HEK293 (cell line): ENCODE measurements at regions not wholly inside any gene's neighbourhood (a gene's known extent, or its start where the extent isn't known, plus 50 kb on each side); places are given as distances from the start of the nearest gene placed in this dataset.

ENCODE experiments used
- CTCF ChIA-PET: fragments of 350-600 bp; formaldehyde crosslinking; extraction: SDS; loops from one replicate; lab custom pipeline; 2021; ENCODE audit warnings: antibody characterized with exemption; lab: Yijun Ruan, JAX
- POLR2A ChIA-PET: fragments of 300-600 bp; formaldehyde crosslinking; extraction: SDS; loops from one replicate; lab custom pipeline; 2020; ENCODE audit warnings: antibody characterized with exemption, inconsistent platforms; lab: Yijun Ruan, JAX
- H3K27ac ChIP-seq: fragments of 200-500 bp; sonication (Bioruptor generic); 2 replicates; pipeline ENCODE4 v1.5.1; 2014; ENCODE audit warnings: low read depth, low read length, control low read depth, inconsistent platforms; ENCODE audit errors: extremely low read depth
- H3K36me3 ChIP-seq, 2 experiments: fragments of 200-500 bp in 1 of 2; sonication (Bioruptor generic) in 1 of 2; 1 replicate in 1 of 2; 2 replicates in 1 of 2; pipeline ENCODE4 v1.5.1; 2014 to 2017; ENCODE audit warnings: inconsistent platforms in 2 of 2, low read length in 2 of 2; ENCODE audit not compliant: control insufficient read depth in 2 of 2, insufficient read depth in 1 of 2
- H3K4me1 ChIP-seq: fragments of 200-500 bp; sonication (Bioruptor generic); 2 replicates; pipeline ENCODE4 v1.5.1; 2014; ENCODE audit warnings: mild to moderate bottlenecking, low read length, inconsistent platforms; ENCODE audit not compliant: control insufficient read depth, insufficient read depth
- H3K4me3 ChIP-seq: 2 replicates; pipeline ENCODE4 v1.5.1; 2011; ENCODE audit warnings: low read depth, mild to moderate bottlenecking, control low read depth, low read length, moderate library complexity
- H3K9me3 ChIP-seq: fragments of 200-500 bp; sonication (Bioruptor generic); 2 replicates; pipeline ENCODE4 v1.5.1; 2014; ENCODE audit warnings: low read depth, low read length, inconsistent platforms; ENCODE audit not compliant: control insufficient read depth, insufficient read depth
- BCL11A ChIP-seq: fragments of 450-650 bp; formaldehyde crosslinking; IDR thresholded peaks from 2 replicates; pipeline ENCODE4 v1.5.1; 2016; ENCODE audit warnings: low read depth, missing biosample characterization, missing genetic modification characterization
- YY2 ChIP-seq: fragments of 450-650 bp; formaldehyde crosslinking; IDR thresholded peaks from 2 replicates; pipeline ENCODE4 v1.5.1; 2016; ENCODE audit warnings: missing biosample characterization, missing genetic modification characterization
- ZFHX2 ChIP-seq: fragments of 450-650 bp; formaldehyde crosslinking; conservative IDR thresholded peaks from 2 replicates; pipeline ENCODE4 v1.5.1; 2016; ENCODE audit warnings: missing biosample characterization, missing genetic modification characterization
- ZIC2 ChIP-seq: fragments of 450-650 bp; formaldehyde crosslinking; IDR thresholded peaks from 2 replicates; pipeline ENCODE4 v1.5.1; 2016; ENCODE audit warnings: missing biosample characterization, missing genetic modification characterization
- ZNF10 ChIP-seq: fragments of 450-650 bp; formaldehyde crosslinking; IDR thresholded peaks from 2 replicates; pipeline ENCODE4 v1.5.1; 2017; ENCODE audit warnings: missing biosample characterization, missing genetic modification characterization
- ZNF157 ChIP-seq: fragments of 450-650 bp; formaldehyde crosslinking; IDR thresholded peaks from 2 replicates; pipeline ENCODE4 v1.5.1; 2016; ENCODE audit warnings: missing biosample characterization, missing genetic modification characterization
- ZNF175 ChIP-seq: fragments of 450-650 bp; formaldehyde crosslinking; IDR thresholded peaks from 2 replicates; pipeline ENCODE4 v1.5.1; 2016; ENCODE audit warnings: missing biosample characterization, missing genetic modification characterization
- ZNF311 ChIP-seq: fragments of 450-650 bp; formaldehyde crosslinking; IDR thresholded peaks from 2 replicates; pipeline ENCODE4 v1.5.1; 2017; ENCODE audit warnings: missing biosample characterization, missing genetic modification characterization, borderline replicate concordance
- ZNF426 ChIP-seq: fragments of 450-650 bp; formaldehyde crosslinking; IDR thresholded peaks from 2 replicates; pipeline ENCODE4 v1.5.1; 2017; ENCODE audit warnings: missing biosample characterization, missing genetic modification characterization, mild to moderate bottlenecking, inconsistent platforms, moderate library complexity
- ZNF555 ChIP-seq: fragments of 450-650 bp; formaldehyde crosslinking; conservative IDR thresholded peaks from 2 replicates; pipeline ENCODE4 v1.5.1; 2017; ENCODE audit warnings: missing biosample characterization, mild to moderate bottlenecking, missing genetic modification characterization, inconsistent platforms
- ZNF658 ChIP-seq: fragments of 450-650 bp; formaldehyde crosslinking; IDR thresholded peaks from 2 replicates; pipeline ENCODE4; 2016; ENCODE audit warnings: missing biosample characterization, missing genetic modification characterization
- ZSCAN23 ChIP-seq: fragments of 450-650 bp; formaldehyde crosslinking; IDR thresholded peaks from 2 replicates; pipeline ENCODE4 v1.5.1; 2016; ENCODE audit warnings: missing biosample characterization, missing genetic modification characterization
- TF ChIP-seq, protein P1 (sequence below): fragments of 450-650 bp; formaldehyde crosslinking; IDR thresholded peaks from 2 replicates; pipeline ENCODE4 v1.5.1; 2016; ENCODE audit warnings: missing biosample characterization, missing genetic modification characterization
- TF ChIP-seq, protein P2 (sequence below): IDR thresholded peaks from 2 replicates; pipeline ENCODE4 v1.6.1; 2011; ENCODE audit warnings: mild to moderate bottlenecking, low read depth, low read length, borderline replicate concordance
- TF ChIP-seq, protein P3 (sequence below): fragments of 450-650 bp; formaldehyde crosslinking; IDR thresholded peaks from 2 replicates; pipeline ENCODE4 v1.5.1; 2016; ENCODE audit warnings: missing biosample characterization, missing genetic modification characterization
- TF ChIP-seq, protein P4 (sequence below): fragments of 450-650 bp; IDR thresholded peaks from 2 replicates; pipeline ENCODE4 v1.5.1; 2018; ENCODE audit warnings: missing biosample characterization, missing genetic modification characterization

GRCh38 chr2:123913143-123913735, 111.8 kb upstream of the CNTNAP5 start:
- H3K9me3 ChIP-seq: no peaks in the 10 kb centered on the region
- no peaks in the 10 kb centered on the region for H3K4me1 ChIP-seq
- no peaks in the 10 kb centered on the region for H3K36me3 ChIP-seq
- no peak overlapping the region for H3K4me3 ChIP-seq
- no peak for TF ChIP-seq ZFHX2 (tag by site-specific recombination)
- TF ChIP-seq, protein P1, sequence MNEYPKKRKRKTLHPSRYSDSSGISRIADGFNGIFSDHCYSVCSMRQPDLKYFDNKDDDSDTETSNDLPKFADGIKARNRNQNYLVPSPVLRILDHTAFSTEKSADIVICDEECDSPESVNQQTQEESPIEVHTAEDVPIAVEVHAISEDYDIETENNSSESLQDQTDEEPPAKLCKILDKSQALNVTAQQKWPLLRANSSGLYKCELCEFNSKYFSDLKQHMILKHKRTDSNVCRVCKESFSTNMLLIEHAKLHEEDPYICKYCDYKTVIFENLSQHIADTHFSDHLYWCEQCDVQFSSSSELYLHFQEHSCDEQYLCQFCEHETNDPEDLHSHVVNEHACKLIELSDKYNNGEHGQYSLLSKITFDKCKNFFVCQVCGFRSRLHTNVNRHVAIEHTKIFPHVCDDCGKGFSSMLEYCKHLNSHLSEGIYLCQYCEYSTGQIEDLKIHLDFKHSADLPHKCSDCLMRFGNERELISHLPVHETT (tag by site-specific recombination): no peak
- ChIA-PET POLR2A (no interaction called here), CTCF (no interaction called here)
- H3K27ac ChIP-seq: no peak overlapping the region

DNA sequence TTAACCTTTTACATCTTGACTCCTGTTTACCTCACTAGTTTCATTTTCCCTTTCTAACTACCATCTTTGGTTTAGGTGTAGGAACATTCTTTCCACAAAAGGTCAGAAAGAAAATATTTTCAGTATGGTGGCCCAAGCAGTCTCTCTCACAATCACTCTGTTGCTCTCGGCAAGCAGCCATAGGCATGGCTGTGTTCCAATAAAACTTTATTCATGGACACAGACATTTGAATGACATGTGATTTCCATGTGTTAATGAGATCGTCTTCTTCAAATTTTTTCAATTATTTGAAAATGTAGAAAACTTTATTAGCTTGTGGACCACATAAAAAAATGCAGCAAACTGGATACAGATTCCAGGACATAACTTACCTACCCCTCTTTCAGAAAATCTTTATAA, 109.7 kb upstream of the CNTNAP5 start:
- no peaks in the 10 kb centered on the region for H3K9me3 ChIP-seq

GRCh38 chr2:123916051-123916450, 109.0 kb upstream of the CNTNAP5 start:
- TF ChIP-seq ZSCAN23 (tag by site-specific recombination) (no peak), ZNF311 (no peak), ZNF426 (tag by site-specific recombination) (no peak), ZNF658 (tag by site-specific recombination) (no peak), ZIC2 (tag by site-specific recombination) (no peak), ZNF157 (tag by site-specific recombination) (no peak), BCL11A (tag by site-specific recombination) (no peak), ZNF555 (tag by site-specific recombination) (no peak), ZNF10 (tag by site-specific recombination) (no peak), ZNF175 (tag by site-specific recombination) (no peak)
- TF ChIP-seq, protein P2, sequence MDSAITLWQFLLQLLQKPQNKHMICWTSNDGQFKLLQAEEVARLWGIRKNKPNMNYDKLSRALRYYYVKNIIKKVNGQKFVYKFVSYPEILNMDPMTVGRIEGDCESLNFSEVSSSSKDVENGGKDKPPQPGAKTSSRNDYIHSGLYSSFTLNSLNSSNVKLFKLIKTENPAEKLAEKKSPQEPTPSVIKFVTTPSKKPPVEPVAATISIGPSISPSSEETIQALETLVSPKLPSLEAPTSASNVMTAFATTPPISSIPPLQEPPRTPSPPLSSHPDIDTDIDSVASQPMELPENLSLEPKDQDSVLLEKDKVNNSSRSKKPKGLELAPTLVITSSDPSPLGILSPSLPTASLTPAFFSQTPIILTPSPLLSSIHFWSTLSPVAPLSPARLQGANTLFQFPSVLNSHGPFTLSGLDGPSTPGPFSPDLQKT: no peak
- TF ChIP-seq, protein P3, sequence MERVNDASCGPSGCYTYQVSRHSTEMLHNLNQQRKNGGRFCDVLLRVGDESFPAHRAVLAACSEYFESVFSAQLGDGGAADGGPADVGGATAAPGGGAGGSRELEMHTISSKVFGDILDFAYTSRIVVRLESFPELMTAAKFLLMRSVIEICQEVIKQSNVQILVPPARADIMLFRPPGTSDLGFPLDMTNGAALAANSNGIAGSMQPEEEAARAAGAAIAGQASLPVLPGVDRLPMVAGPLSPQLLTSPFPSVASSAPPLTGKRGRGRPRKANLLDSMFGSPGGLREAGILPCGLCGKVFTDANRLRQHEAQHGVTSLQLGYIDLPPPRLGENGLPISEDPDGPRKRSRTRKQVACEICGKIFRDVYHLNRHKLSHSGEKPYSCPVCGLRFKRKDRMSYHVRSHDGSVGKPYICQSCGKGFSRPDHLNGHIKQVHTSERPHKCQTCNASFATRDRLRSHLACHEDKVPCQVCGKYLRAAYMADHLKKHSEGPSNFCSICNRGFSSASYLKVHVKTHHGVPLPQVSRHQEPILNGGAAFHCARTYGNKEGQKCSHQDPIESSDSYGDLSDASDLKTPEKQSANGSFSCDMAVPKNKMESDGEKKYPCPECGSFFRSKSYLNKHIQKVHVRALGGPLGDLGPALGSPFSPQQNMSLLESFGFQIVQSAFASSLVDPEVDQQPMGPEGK: no peak
- TF ChIP-seq, protein P4, sequence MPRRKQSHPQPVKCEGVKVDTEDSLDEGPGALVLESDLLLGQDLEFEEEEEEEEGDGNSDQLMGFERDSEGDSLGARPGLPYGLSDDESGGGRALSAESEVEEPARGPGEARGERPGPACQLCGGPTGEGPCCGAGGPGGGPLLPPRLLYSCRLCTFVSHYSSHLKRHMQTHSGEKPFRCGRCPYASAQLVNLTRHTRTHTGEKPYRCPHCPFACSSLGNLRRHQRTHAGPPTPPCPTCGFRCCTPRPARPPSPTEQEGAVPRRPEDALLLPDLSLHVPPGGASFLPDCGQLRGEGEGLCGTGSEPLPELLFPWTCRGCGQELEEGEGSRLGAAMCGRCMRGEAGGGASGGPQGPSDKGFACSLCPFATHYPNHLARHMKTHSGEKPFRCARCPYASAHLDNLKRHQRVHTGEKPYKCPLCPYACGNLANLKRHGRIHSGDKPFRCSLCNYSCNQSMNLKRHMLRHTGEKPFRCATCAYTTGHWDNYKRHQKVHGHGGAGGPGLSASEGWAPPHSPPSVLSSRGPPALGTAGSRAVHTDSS (tag by site-specific recombination): no peak
- Histone ChIP-seq H3K9me3 (no peaks in the 10 kb centered on the region), H3K4me3 (no peak overlapping the region), H3K36me3 (no peaks in the 10 kb centered on the region), H3K27ac (no peak overlapping the region), H3K4me1 (no peaks in the 10 kb centered on the region)
- ChIA-PET POLR2A (no interaction called here), CTCF (no interaction called here)

More for the DNA sequence above, 109.7 kb upstream of the CNTNAP5 start:
- TF ChIP-seq YY2 (tag by site-specific recombination): no peak
- Histone ChIP-seq H3K4me3 (no peak overlapping the region), H3K27ac (no peak overlapping the region), H3K4me1 (no peaks in the 10 kb centered on the region), H3K36me3 (no peaks in the 10 kb centered on the region)
- POLR2A ChIA-PET: no interaction called here
- CTCF ChIA-PET: interaction anchor here (0.6 kb wide), 1 partner anchor 12 kb away, joined by 3 read pairs; no protein-coding TSS in a partner anchor
